H1 (cell line): ENCODE measurements at regions not wholly inside any gene's neighbourhood (a gene's known extent, or its start where the extent isn't known, plus 50 kb on each side); places are given as distances from the start of the nearest gene placed in this dataset.

Experiments used
- CTCF ChIA-PET: fragments of 300-600 bp; sonication (Branson Sonifier 250); formaldehyde crosslinking; loops from one replicate; lab custom pipeline; 2021; ENCODE audit not compliant: partially characterized antibody; lab: Charles Lee
- POLR2A ChIA-PET: fragments of 300-600 bp; sonication (Branson Sonifier 250); formaldehyde crosslinking; loops from one replicate; lab custom pipeline; 2021; ENCODE audit warnings: inconsistent platforms; ENCODE audit not compliant: partially characterized antibody; lab: Charles Lee
- DNase-seq, 2 experiments: peaks; one replicate each; pipeline versions ENCODE4 v3.0.0 to v3.0.0-alpha.2; 2010 to 2022; ENCODE audit warnings: low spot score in 2 of 2, low read depth in 1 of 2, mixed read lengths in 1 of 2
- FAIRE-seq: peaks from 2 replicates; lab custom pipeline; 2011; peaks lifted over from hg19 to GRCh38; lab: Jason Lieb, UNC
- H2AFZ ChIP-seq: 2 replicates; pipeline ENCODE4 v1.8.1; 2012; ENCODE audit warnings: low read length, inconsistent platforms
- H2AK5ac ChIP-seq: 2 replicates; pipeline ENCODE4 v1.6.1; 2013; ENCODE audit warnings: low read depth, low read length
- H2BK120ac ChIP-seq: replicated peaks from 2 replicates; pipeline ENCODE3; 2013; ENCODE audit warnings: low read depth, low read length, inconsistent platforms
- H2BK12ac ChIP-seq: 2 replicates; pipeline ENCODE4 v1.6.1; 2013; ENCODE audit warnings: low read depth, low read length
- H2BK15ac ChIP-seq: 2 replicates; pipeline ENCODE4 v1.6.1; 2013; ENCODE audit warnings: low read length
- H2BK20ac ChIP-seq: 2 replicates; pipeline ENCODE4 v1.6.1; 2013; ENCODE audit warnings: low read length
- H2BK5ac ChIP-seq: 2 replicates; pipeline ENCODE4 v1.6.1; 2013; ENCODE audit warnings: low read depth, low read length
- H3K14ac ChIP-seq: 2 replicates; pipeline ENCODE4 v1.6.1; 2013; ENCODE audit warnings: inconsistent platforms; ENCODE audit not compliant: insufficient read length
- H3K18ac ChIP-seq: 2 replicates; pipeline ENCODE4 v1.6.1; 2013; ENCODE audit warnings: low read length; ENCODE audit errors: extremely low read depth
- H3K23ac ChIP-seq: 2 replicates; pipeline ENCODE4 v1.6.1; 2013; ENCODE audit warnings: inconsistent platforms; ENCODE audit not compliant: insufficient read length
- H3K23me2 ChIP-seq: 2 replicates; pipeline ENCODE4 v1.6.1; 2013; ENCODE audit warnings: low read depth, low read length
- H3K27ac ChIP-seq: 2 replicates; pipeline ENCODE4 v1.6.1; 2011; ENCODE audit warnings: low read depth, low read length, inconsistent platforms
- H3K27me3 ChIP-seq, 4 experiments: replicated peaks in 1 of 4; 1 replicate in 1 of 4; 2 replicates in 3 of 4; pipeline versions ENCODE4 v1.6.1 to v1.8.1; 2011 to 2013; ENCODE audit warnings: low read length in 3 of 4, mild to moderate bottlenecking in 3 of 4, inconsistent platforms in 2 of 4, mixed read lengths in 2 of 4, moderate library complexity in 1 of 4; ENCODE audit not compliant: control insufficient read depth in 3 of 4, insufficient read depth in 3 of 4; ENCODE audit errors: extremely low read depth in 1 of 4
- H3K36me3 ChIP-seq, 4 experiments: 2 replicates each; pipeline versions ENCODE4 v1.6.1 to v1.8.1; 2011 to 2013; ENCODE audit warnings: mild to moderate bottlenecking in 4 of 4, low read length in 3 of 4, moderate library complexity in 2 of 4, control low read depth in 1 of 4, inconsistent platforms in 1 of 4; ENCODE audit not compliant: insufficient read depth in 4 of 4, control insufficient read depth in 2 of 4
- H3K4ac ChIP-seq: replicated peaks from 2 replicates; pipeline ENCODE3; 2013; ENCODE audit warnings: low read length, low read depth, mixed read lengths, inconsistent platforms; ENCODE audit not compliant: insufficient read length
- H3K4me1 ChIP-seq, 4 experiments: replicated peaks in 1 of 4; 1 replicate in 1 of 4; 2 replicates in 3 of 4; pipeline versions ENCODE4 v1.6.1 to v1.8.1; 2011 to 2013; ENCODE audit warnings: low read length in 3 of 4, inconsistent platforms in 2 of 4, mixed read lengths in 1 of 4; ENCODE audit not compliant: insufficient read depth in 4 of 4, control insufficient read depth in 3 of 4
- H3K4me2 ChIP-seq, 2 experiments: 2 replicates each; pipeline versions ENCODE4 v1.6.1 to v1.8.1; 2011 to 2013; ENCODE audit warnings: low read depth in 2 of 2, low read length in 2 of 2, control low read depth in 1 of 2, inconsistent platforms in 1 of 2, mild to moderate bottlenecking in 1 of 2; ENCODE audit not compliant: insufficient read depth in 1 of 2
- H3K4me3 ChIP-seq, 4 experiments: fragments of 200-600, 300-600 bp in 1 of 4; sonication (generic), shearing (Covaris generic), sonication (Bioruptor Twin) in 1 of 4; 2 replicates each; pipeline versions ENCODE4 v1.5.1 to v1.8.1; 2011 to 2016; ENCODE audit warnings: low read length in 4 of 4, low read depth in 3 of 4, control low read depth in 2 of 4, inconsistent platforms in 2 of 4, mild to moderate bottlenecking in 2 of 4, mixed read lengths in 1 of 4, moderate library complexity in 1 of 4; ENCODE audit not compliant: insufficient read depth in 2 of 4; ENCODE audit errors: extremely low read depth in 1 of 4
- H3K56ac ChIP-seq: replicated peaks from 2 replicates; pipeline ENCODE3; 2013; ENCODE audit warnings: low read depth, mild to moderate bottlenecking, mixed read lengths, low read length, inconsistent platforms; ENCODE audit not compliant: insufficient read length
- H3K79me1 ChIP-seq: 2 replicates; pipeline ENCODE4 v1.6.1; 2013; ENCODE audit warnings: low read depth, low read length, control low read depth
- H3K79me2 ChIP-seq, 2 experiments: 2 replicates each; pipeline versions ENCODE4 v1.6.1 to v1.8.1; 2012 to 2013; ENCODE audit warnings: low read length in 2 of 2, mild to moderate bottlenecking in 2 of 2, inconsistent platforms in 1 of 2; ENCODE audit not compliant: insufficient read depth in 2 of 2, control insufficient read depth in 1 of 2
- H3K9ac ChIP-seq, 4 experiments: replicated peaks in 1 of 4; 1 replicate in 1 of 4; 2 replicates in 3 of 4; pipeline versions ENCODE4 v1.6.1 to v1.8.1; 2011 to 2013; ENCODE audit warnings: low read depth in 3 of 4, low read length in 3 of 4, control low read depth in 2 of 4, mild to moderate bottlenecking in 2 of 4, moderate library complexity in 2 of 4, inconsistent platforms in 1 of 4; ENCODE audit errors: extremely low read depth in 1 of 4
- H3K9me3 ChIP-seq, 2 experiments: 2 replicates each; pipeline versions ENCODE4 v1.6.1 to v1.8.1; 2012 to 2013; ENCODE audit warnings: mild to moderate bottlenecking in 2 of 2, moderate library complexity in 2 of 2, control low read depth in 1 of 2, inconsistent platforms in 1 of 2, low read depth in 1 of 2, low read length in 1 of 2, mixed read lengths in 1 of 2; ENCODE audit not compliant: insufficient read depth in 2 of 2
- H4K20me1 ChIP-seq, 2 experiments: replicated peaks in 1 of 2; 2 replicates each; pipeline versions ENCODE3 to v1.8.1; 2011 to 2013; ENCODE audit warnings: inconsistent platforms in 2 of 2, low read length in 2 of 2, mild to moderate bottlenecking in 1 of 2; ENCODE audit not compliant: insufficient read depth in 2 of 2, control insufficient read depth in 1 of 2
- H4K5ac ChIP-seq: 2 replicates; pipeline ENCODE4 v1.6.1; 2013; ENCODE audit warnings: low read length, low read depth, mixed read lengths, inconsistent platforms; ENCODE audit not compliant: insufficient read length
- H4K8ac ChIP-seq: 2 replicates; pipeline ENCODE4 v1.8.0; 2013; ENCODE audit warnings: mild to moderate bottlenecking, moderate library complexity, low read length, inconsistent platforms; ENCODE audit not compliant: insufficient read depth; ENCODE audit errors: extremely low read depth
- H4K91ac ChIP-seq: replicated peaks from 2 replicates; pipeline ENCODE3; 2013; ENCODE audit warnings: low read length, mixed read lengths, inconsistent platforms; ENCODE audit not compliant: insufficient read length
- WGBS, 2 experiments: shearing (Covaris generic) in 1 of 2; methylation state at CpG; one replicate each; pipeline versions ENCODE4 v1.1.6 to v1.1.7; 2013 to 2015; ENCODE audit warnings: low lambda C conversion rate in 2 of 2, mixed read lengths in 2 of 2, inconsistent platforms in 1 of 2, low coverage in 1 of 2, missing lambda C conversion rate in 1 of 2; ENCODE audit not compliant: insufficient replicate concordance in 2 of 2, insufficient coverage in 1 of 2, insufficient read length in 1 of 2; ENCODE audit errors: extremely low coverage in 1 of 2, missing lambda C conversion rate in 1 of 2; 5-methylcytosine and 5-hydroxymethylcytosine counted together

DNA sequence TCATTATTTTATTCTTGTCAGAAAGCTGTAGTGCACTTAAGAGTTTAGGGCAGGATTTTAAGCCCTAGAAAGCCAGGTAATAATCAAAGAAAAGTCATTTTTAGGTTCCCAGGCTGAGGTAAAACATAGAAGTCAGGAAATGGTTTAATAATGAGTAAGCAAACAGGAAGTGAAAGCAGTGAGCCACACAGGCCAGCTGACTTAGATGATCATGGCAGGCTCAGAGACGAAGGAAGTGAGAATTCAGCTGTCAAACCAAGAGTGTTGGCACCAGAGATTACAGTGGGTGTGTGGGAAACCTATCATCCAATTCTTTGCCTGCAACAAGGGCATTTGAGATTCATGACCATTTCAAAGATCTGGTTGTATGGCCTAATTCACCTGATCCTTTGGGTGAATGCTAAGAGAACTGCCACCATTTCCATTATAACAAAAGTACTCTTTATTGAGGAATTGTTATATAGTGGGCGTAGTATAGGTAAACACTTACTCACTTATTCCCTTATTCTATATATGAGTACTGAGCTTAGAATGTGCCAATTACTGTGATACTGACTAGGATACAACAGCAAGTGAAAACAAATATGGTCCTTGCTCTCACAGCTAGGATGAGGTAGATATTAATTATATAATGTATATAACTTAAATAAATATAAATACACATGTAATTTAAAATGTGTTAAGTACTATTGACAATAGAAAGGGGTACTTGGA lies 103.7 kb upstream of the EDNRB start:
- CTCF ChIA-PET: interaction anchor here (0.6 to 1.8 kb wide), 5 partner anchors 8 to 105 kb away, joined by 3 to 6 read pairs (median 3); no protein-coding TSS in a partner anchor
- Histone ChIP-seq H3K4me2 (no peak overlapping the region), H2AFZ (peak overlapping the region; percentile 78; the same call in 1 of the 2 replicates)

More for the DNA sequence above, 103.7 kb upstream of the EDNRB start:
- H3K4ac ChIP-seq: no peak overlapping the region
- no peak overlapping the region for H4K91ac ChIP-seq
- no peak overlapping the region for H2BK120ac ChIP-seq
- H2BK15ac ChIP-seq: no peak overlapping the region
- no peak overlapping the region for H3K56ac ChIP-seq
- H3K14ac ChIP-seq: no peak overlapping the region
- H2AK5ac ChIP-seq: no peak overlapping the region
- no peak overlapping the region for H3K9ac ChIP-seq
- no peaks in the 10 kb centered on the region for H3K79me1 ChIP-seq
- no peak overlapping the region for H2BK5ac ChIP-seq
- no peaks in the 10 kb centered on the region for H3K79me2 ChIP-seq
- H3K9me3 ChIP-seq: peaks cover 0 to 2% of the 10 kb centered on the region in 2 experiments; a peak in 1 of 4 replicates
- POLR2A ChIA-PET: no interaction called here
- no peaks in the 10 kb centered on the region for H4K20me1 ChIP-seq
- FAIRE-seq: no peak
- no peaks in the 10 kb centered on the region for H3K36me3 ChIP-seq
- no peaks in the 10 kb centered on the region for H3K23me2 ChIP-seq
- H3K27me3 ChIP-seq: no peaks in the 10 kb centered on the region
- H4K8ac ChIP-seq: no peak overlapping the region
- no peaks in the 10 kb centered on the region for H3K4me1 ChIP-seq
- no peak overlapping the region for H2BK20ac ChIP-seq
- no peak overlapping the region for H4K5ac ChIP-seq
- no peak overlapping the region for H3K4me3 ChIP-seq
- no peak for DNase-seq
- H2BK12ac ChIP-seq: 0 out of 2 replicates have a peak overlapping the region, but pooled peaks have one; percentile 35
- WGBS, 2 experiments: 91% methylated on average over 2 of the region's 2 CpGs; no CpG with 5 or more reads in 1 of the 2 experiments
- H3K23ac ChIP-seq: no peak overlapping the region
- no peak overlapping the region for H3K27ac ChIP-seq
- H3K18ac ChIP-seq: no peak overlapping the region
